K562 (cell line): ENCODE measurements at regions not wholly inside any gene's neighbourhood (a gene's known extent, or its start where the extent isn't known, plus 50 kb on each side); places are given as distances from the start of the nearest gene placed in this dataset.

Experiments used
- ATAC-seq: fragments of 200-7000 bp; cut with Tn5 transposase; 3 replicates; pipeline ENCODE4 v1.9.1; 2020; ENCODE audit warnings: moderate library complexity
- BruUV-seq: library from RNA; stranded (reverse); fragments of 400-500 nt; replicated peaks from 2 replicates; lab custom pipeline; 2021; lab: Mats Ljungman, UMichigan
- CTCF ChIA-PET: fragments of 300-600 bp; formaldehyde crosslinking; extraction: SDS; loops from one replicate; lab custom pipeline; 2021; ENCODE audit warnings: low intra/inter-chr PET ratio; lab: Yijun Ruan, JAX
- POLR2A ChIA-PET: fragments of 300-600, 350-650 bp; sonication (Branson Sonifier 250); formaldehyde crosslinking; extraction: SDS; loops from one replicate; lab custom pipeline; 2021; ENCODE audit warnings: antibody characterized with exemption, inconsistent platforms; lab: Yijun Ruan, JAX
- DNase-seq, 4 experiments: peaks; one replicate each; pipeline versions ENCODE4 v3.0.0 to v3.0.0-alpha.2; 2011 to 2018; ENCODE audit warnings: low spot score in 3 of 4, mixed read lengths in 3 of 4; ENCODE audit errors: extremely low read depth in 1 of 4
- FAIRE-seq: peaks from 2 replicates; lab custom pipeline; 2011; peaks lifted over from hg19 to GRCh38; lab: Jason Lieb, UNC
- H2AFZ ChIP-seq: 2 replicates; pipeline ENCODE4 v1.6.0; 2011; ENCODE audit warnings: low read depth, low read length, control low read depth, inconsistent platforms
- H3K27ac ChIP-seq: fragments of 200-600 bp; 3 replicates; pipeline ENCODE4 v1.8.0; 2011; ENCODE audit warnings: low read depth, mild to moderate bottlenecking, control low read depth, inconsistent platforms, low read length, moderate library complexity, mixed read lengths; ENCODE audit errors: extremely low read depth
- H3K27me3 ChIP-seq, 2 experiments: fragments of 300-600 bp in 1 of 2; 2 replicates in 1 of 2; 3 replicates in 1 of 2; pipeline versions ENCODE4 v1.6.0 to v1.8.0; 2011; ENCODE audit warnings: inconsistent platforms in 2 of 2, low read length in 2 of 2, mild to moderate bottlenecking in 1 of 2, mixed read lengths in 1 of 2, moderate library complexity in 1 of 2; ENCODE audit not compliant: control insufficient read depth in 2 of 2, insufficient read depth in 2 of 2
- H3K36me3 ChIP-seq: fragments of 300-600 bp; 3 replicates; pipeline ENCODE4 v1.8.0; 2011; ENCODE audit warnings: mild to moderate bottlenecking, low read length, inconsistent platforms; ENCODE audit not compliant: control insufficient read depth, insufficient read depth
- H3K4me1 ChIP-seq, 2 experiments: fragments of 200-600 bp in 1 of 2; replicated peaks in 1 of 2; 2 replicates in 1 of 2; 3 replicates in 1 of 2; pipeline versions ENCODE4 v1.5.1 to v1.8.0; 2011; ENCODE audit warnings: inconsistent platforms in 2 of 2, low read length in 2 of 2, mild to moderate bottlenecking in 1 of 2, mixed read lengths in 1 of 2, moderate library complexity in 1 of 2; ENCODE audit not compliant: control insufficient read depth in 2 of 2, insufficient read depth in 2 of 2
- H3K4me2 ChIP-seq: 2 replicates; pipeline ENCODE4 v1.6.1; 2011; ENCODE audit warnings: low read length, control low read depth, inconsistent platforms, mixed read lengths; ENCODE audit not compliant: insufficient read depth
- H3K4me3 ChIP-seq: fragments of 200-600 bp; sonication (generic), shearing (Covaris generic); 2 replicates; pipeline ENCODE4 v1.5.1; 2016; ENCODE audit warnings: control low read depth, inconsistent platforms
- H3K79me2 ChIP-seq: fragments of 200-600 bp; 3 replicates; pipeline ENCODE4 v1.8.0; 2011; ENCODE audit warnings: low read length, inconsistent platforms; ENCODE audit not compliant: control insufficient read depth, insufficient read depth
- H3K9ac ChIP-seq, 2 experiments: 2 replicates each; pipeline versions ENCODE4 v1.6.0 to v1.6.1; 2011; ENCODE audit warnings: low read depth in 2 of 2, low read length in 2 of 2, control low read depth in 1 of 2, inconsistent platforms in 1 of 2, mild to moderate bottlenecking in 1 of 2, mixed read lengths in 1 of 2; ENCODE audit not compliant: insufficient read depth in 1 of 2
- H3K9me1 ChIP-seq: one replicate; pipeline ENCODE4 v1.6.0; 2011; ENCODE audit warnings: inconsistent platforms, mild to moderate bottlenecking, low read length, moderate library complexity; ENCODE audit not compliant: control insufficient read depth, insufficient read depth
- H3K9me3 ChIP-seq: replicated peaks from 2 replicates; pipeline ENCODE4 v1.5.1; 2011; ENCODE audit warnings: low read depth, low read length, inconsistent platforms; ENCODE audit not compliant: control insufficient read depth, insufficient read depth
- H4K20me1 ChIP-seq: replicated peaks from 2 replicates; pipeline ENCODE4 v1.6.1; 2011; ENCODE audit warnings: low read length, inconsistent platforms, mixed read lengths; ENCODE audit not compliant: control insufficient read depth, insufficient read depth
- BCL6 ChIP-seq: fragments of 250-450 bp; sonication (Bioruptor Pico); IDR thresholded peaks from 2 replicates; pipeline ENCODE4 v1.4.0; 2020
- BMI1 ChIP-seq: fragments of 150-350 bp; IDR thresholded peaks from 2 replicates; pipeline ENCODE4 v1.6.1; 2014; ENCODE audit warnings: low read length
- DMBX1 ChIP-seq: fragments of 250-450 bp; sonication (Bioruptor Pico); IDR thresholded peaks from 2 replicates; pipeline ENCODE4 v1.8.0; 2022; ENCODE audit warnings: inconsistent platforms, mild to moderate bottlenecking, moderate library complexity, borderline replicate concordance
- ERF ChIP-seq: fragments of 450-650 bp; formaldehyde crosslinking; IDR thresholded peaks from 2 replicates; pipeline ENCODE4 v1.4.0; 2020; ENCODE audit warnings: mild to moderate bottlenecking, mixed read lengths
- ESRRA ChIP-seq: fragments of 450-650 bp; IDR thresholded peaks from 2 replicates; pipeline ENCODE4 v1.6.1; 2014; ENCODE audit warnings: low read depth, mild to moderate bottlenecking, moderate library complexity, borderline replicate concordance
- HSF4 ChIP-seq: fragments of 250-450 bp; sonication (Bioruptor Pico); IDR thresholded peaks from 2 replicates; pipeline ENCODE4 v2.1.2; 2022; ENCODE audit warnings: mild to moderate bottlenecking, moderate library complexity, borderline replicate concordance
- L3MBTL2 ChIP-seq: fragments of 450-650 bp; IDR thresholded peaks from 2 replicates; pipeline ENCODE4 v1.6.1; 2016; ENCODE audit warnings: mild to moderate bottlenecking, moderate library complexity
- MYNN ChIP-seq, 2 experiments: sonication (generic); formaldehyde crosslinking in 1 of 2; IDR thresholded peaks; 2 replicates each; pipeline versions ENCODE4 v1.5.0 to v1.6.1; 2016 to 2020; ENCODE audit warnings: antibody characterized with exemption in 1 of 2, missing genetic modification reagents in 1 of 2
- NUFIP1 ChIP-seq: fragments of 450-650 bp; IDR thresholded peaks from 2 replicates; pipeline ENCODE4 v1.6.1; 2018; ENCODE audit not compliant: partially characterized antibody
- SIRT6 ChIP-seq: IDR thresholded peaks from one replicate; pipeline ENCODE4 v1.6.1; 2012; ENCODE audit warnings: low read depth, mild to moderate bottlenecking, control low read depth, inconsistent platforms, low read length, moderate library complexity
- SUPT5H ChIP-seq: fragments of 450-650 bp; IDR thresholded peaks from 2 replicates; pipeline ENCODE4 v1.6.1; 2016
- ZNF140 ChIP-seq: fragments of 250-450 bp; sonication (Bioruptor Pico); IDR thresholded peaks from 2 replicates; pipeline ENCODE4 v1.8.0; 2021; ENCODE audit warnings: moderate library complexity, mild to moderate bottlenecking, inconsistent platforms
- ZNF143 ChIP-seq: sonication (generic); formaldehyde crosslinking; IDR thresholded peaks from 2 replicates; pipeline ENCODE4 v1.9.0; 2022; ENCODE audit warnings: mild to moderate bottlenecking, missing genetic modification reagents
- ZNF197 ChIP-seq: fragments of 200-800 bp; sonication (Bioruptor generic); IDR thresholded peaks from 2 replicates; pipeline ENCODE4 v1.6.1; 2016; ENCODE audit warnings: low read depth, missing genetic modification characterization, missing compliant biosample characterization
- ZNF384 ChIP-seq: IDR thresholded peaks from 2 replicates; pipeline ENCODE4 v1.6.1; 2012; ENCODE audit warnings: low read depth, low read length, improper control_type of control experiment
- WGBS: fragments of 100-300 bp; shearing (Covaris generic); methylation state at CpG from one replicate; pipeline ENCODE4 v1.1.6; 2016; ENCODE audit warnings: low coverage, mixed read lengths; ENCODE audit not compliant: insufficient coverage; ENCODE audit errors: missing lambda C conversion rate; 5-methylcytosine and 5-hydroxymethylcytosine counted together
- in situ Hi-C: fragments of 300-500 bp; cut with MboI; formaldehyde crosslinking; loops from 4 replicates; pipeline ENCODE4 v1.15.0; 2018; ENCODE audit warnings: inconsistent platforms, mixed read lengths
- intact Hi-C: fragments of 100-400 bp; cut with micrococcal nuclease; formaldehyde crosslinking; loops from 2 replicates; pipeline ENCODE4 v1.14.2; 2022
- TF ChIP-seq, protein P1 (sequence below): fragments of 250-450 bp; sonication (Bioruptor Pico); IDR thresholded peaks from 2 replicates; pipeline ENCODE4 v1.4.0; 2020; ENCODE audit warnings: borderline replicate concordance
- TF ChIP-seq, protein P2 (sequence below): sonication (generic); formaldehyde crosslinking; IDR thresholded peaks from 2 replicates; pipeline ENCODE4 v1.8.1; 2023; ENCODE audit warnings: mild to moderate bottlenecking, missing genetic modification reagents

DNA sequence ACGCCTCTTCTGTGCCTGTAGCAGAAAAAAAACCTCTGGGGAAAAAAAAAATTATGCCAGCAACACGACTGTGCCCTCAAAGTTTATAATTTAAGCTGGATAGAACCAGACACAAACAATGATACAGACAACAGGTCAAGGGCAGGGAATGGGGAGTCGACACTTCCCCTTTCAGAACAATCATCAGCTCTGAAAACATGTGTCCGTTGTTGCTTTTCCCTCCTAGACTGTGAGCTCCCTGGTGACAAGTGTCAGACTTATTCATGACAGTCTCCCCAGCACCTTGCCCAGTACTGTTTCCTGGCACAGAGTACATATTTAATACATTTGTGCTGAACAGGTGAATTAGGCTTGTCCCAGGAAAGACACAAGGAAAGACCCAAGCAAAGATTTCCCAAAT lies 178.3 kb downstream of the SOX9 start:
- Histone ChIP-seq H3K4me2 (no peak overlapping the region), H3K4me1 (no peaks in the 10 kb centered on the region), H3K79me2 (no peaks in the 10 kb centered on the region), H3K9ac (no peak overlapping the region), H3K36me3 (no peaks in the 10 kb centered on the region), H3K4me3 (no peak overlapping the region), H3K9me3 (no peaks in the 10 kb centered on the region), H3K9me1 (no peaks in the 10 kb centered on the region), H3K27me3 (no peaks in the 10 kb centered on the region; a peak in 1 of 5 replicates), H4K20me1 (no peaks in the 10 kb centered on the region), H2AFZ (no peak overlapping the region), H3K27ac (no peak overlapping the region)
- DNase-seq (no peak), FAIRE-seq (no peak), ATAC-seq (no peak)
- in situ Hi-C loops (no loop called here), intact Hi-C loops (no loop called here)
- ChIA-PET CTCF (no interaction called here), POLR2A (no interaction called here)
- BruUV-seq, result no TSS peak
- TF ChIP-seq, protein P1, sequence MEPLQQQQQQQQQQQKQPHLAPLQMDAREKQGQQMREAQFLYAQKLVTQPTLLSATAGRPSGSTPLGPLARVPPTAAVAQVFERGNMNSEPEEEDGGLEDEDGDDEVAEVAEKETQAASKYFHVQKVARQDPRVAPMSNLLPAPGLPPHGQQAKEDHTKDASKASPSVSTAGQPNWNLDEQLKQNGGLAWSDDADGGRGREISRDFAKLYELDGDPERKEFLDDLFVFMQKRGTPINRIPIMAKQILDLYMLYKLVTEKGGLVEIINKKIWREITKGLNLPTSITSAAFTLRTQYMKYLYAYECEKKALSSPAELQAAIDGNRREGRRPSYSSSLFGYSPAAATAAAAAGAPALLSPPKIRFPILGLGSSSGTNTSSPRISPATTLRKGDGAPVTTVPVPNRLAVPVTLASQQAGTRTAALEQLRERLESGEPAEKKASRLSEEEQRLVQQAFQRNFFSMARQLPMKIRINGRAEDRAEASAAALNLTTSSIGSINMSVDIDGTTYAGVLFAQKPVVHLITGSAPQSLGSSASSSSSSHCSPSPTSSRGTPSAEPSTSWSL (CRISPR knock-in tag), result no peak
- TF ChIP-seq ZNF197 (CRISPR knock-in tag), result no peak
- no peak for TF ChIP-seq ZNF384
- TF ChIP-seq SUPT5H, result no peak
- TF ChIP-seq ERF (CRISPR knock-in tag), result no peak
- no peak for TF ChIP-seq ESRRA
- no peak for TF ChIP-seq MYNN (IDR thresholded peaks at IDR 0.05)
- no peak for TF ChIP-seq MYNN (CRISPR knock-in tag; IDR thresholded peaks at IDR 0.05)
- TF ChIP-seq DMBX1, result no peak
- TF ChIP-seq ZNF140 (CRISPR knock-in tag), result no peak
- TF ChIP-seq BMI1, result no peak
- no peak for TF ChIP-seq ZNF143 (CRISPR knock-in tag)
- TF ChIP-seq NUFIP1, result no peak
- TF ChIP-seq HSF4 (CRISPR knock-in tag), result no peak
- TF ChIP-seq SIRT6, result no peak
- no peak for TF ChIP-seq L3MBTL2
- TF ChIP-seq BCL6 (CRISPR knock-in tag), result no peak
- TF ChIP-seq, protein P2, sequence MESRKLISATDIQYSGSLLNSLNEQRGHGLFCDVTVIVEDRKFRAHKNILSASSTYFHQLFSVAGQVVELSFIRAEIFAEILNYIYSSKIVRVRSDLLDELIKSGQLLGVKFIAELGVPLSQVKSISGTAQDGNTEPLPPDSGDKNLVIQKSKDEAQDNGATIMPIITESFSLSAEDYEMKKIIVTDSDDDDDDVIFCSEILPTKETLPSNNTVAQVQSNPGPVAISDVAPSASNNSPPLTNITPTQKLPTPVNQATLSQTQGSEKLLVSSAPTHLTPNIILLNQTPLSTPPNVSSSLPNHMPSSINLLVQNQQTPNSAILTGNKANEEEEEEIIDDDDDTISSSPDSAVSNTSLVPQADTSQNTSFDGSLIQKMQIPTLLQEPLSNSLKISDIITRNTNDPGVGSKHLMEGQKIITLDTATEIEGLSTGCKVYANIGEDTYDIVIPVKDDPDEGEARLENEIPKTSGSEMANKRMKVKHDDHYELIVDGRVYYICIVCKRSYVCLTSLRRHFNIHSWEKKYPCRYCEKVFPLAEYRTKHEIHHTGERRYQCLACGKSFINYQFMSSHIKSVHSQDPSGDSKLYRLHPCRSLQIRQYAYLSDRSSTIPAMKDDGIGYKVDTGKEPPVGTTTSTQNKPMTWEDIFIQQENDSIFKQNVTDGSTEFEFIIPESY (CRISPR knock-in tag), result no peak
- 0% methylated on average over 4 of the region's 4 CpGs for WGBS
